COLO668 (cell line): ENCODE measurements at regions not wholly inside any gene's neighbourhood (a gene's known extent, or its start where the extent isn't known, plus 50 kb on each side); places are given as distances from the start of the nearest gene placed in this dataset.

Experiments used
- DNase-seq: peaks from one replicate; lab custom pipeline; 2025; ENCODE audit not compliant: unreplicated experiment; lab: John Stamatoyannopoulos, UW

- no peak for DNase-seq
These were observed 62.0 kb downstream of the HFE start for GRCh38 chr6:26149240-26149639.

- DNase-seq = no peak
These were observed 65.2 kb downstream of the HFE start for GRCh38 chr6:26152226-26153101.

GRCh38 chr6:26155061-26155930 is 68.1 kb downstream of the HFE start:
- peak; percentile 52 for DNase-seq

- peak; percentile 87 for DNase-seq
These were observed 69.0 kb downstream of the HFE start for GRCh38 chr6:26156105-26156849.

- no peak for DNase-seq
These were observed 69.6 kb downstream of the HFE start for GRCh38 chr6:26156850-26157250.

- DNase-seq = peak; percentile 50
These were observed 70.2 kb downstream of the HFE start for GRCh38 chr6:26157251-26158075.

GRCh38 chr6:26158076-26158580 is 70.9 kb downstream of the HFE start:
- DNase-seq = peak; percentile 67

GRCh38 chr6:26158581-26159356 is 71.5 kb downstream of the HFE start:
- DNase-seq = peak; percentile 21

GRCh38 chr6:26159357-26160273 is 72.4 kb downstream of the HFE start:
- peak; percentile 3 for DNase-seq

- DNase-seq = no peak
These were observed 74.1 kb downstream of the HFE start for GRCh38 chr6:26161322-26161721.

GRCh38 chr6:26162399-26162798 is 75.2 kb downstream of the HFE start:
- no peak for DNase-seq

GRCh38 chr6:26163427-26164119 is 76.3 kb downstream of the HFE start:
- no peak for DNase-seq

GRCh38 chr6:26164120-26164505 is 76.9 kb downstream of the HFE start:
- no peak for DNase-seq

- no peak for DNase-seq
These were observed 78.1 kb downstream of the HFE start for GRCh38 chr6:26165261-26165790.

- no peak for DNase-seq
These were observed 83.0 kb downstream of the HFE start for GRCh38 chr6:26170181-26170580.

- DNase-seq = no peak
These were observed 84.0 kb downstream of the HFE start for GRCh38 chr6:26170951-26171841.

GRCh38 chr6:26172608-26172968 is 85.4 kb downstream of the HFE start:
- peak; percentile 18 for DNase-seq
